PC-3 (cell line): ENCODE measurements at regions not wholly inside any gene's neighbourhood (a gene's known extent, or its start where the extent isn't known, plus 50 kb on each side); places are given as distances from the start of the nearest gene placed in this dataset.

Experiments
- ATAC-seq: fragments of 200-7000 bp; cut with Tn5 transposase; 2 replicates; pipeline ENCODE4 v1.9.1; 2020; ENCODE audit warnings: mild to moderate bottlenecking, moderate library complexity
- BruUV-seq: library from RNA; stranded (reverse); fragments of 400-500 nt; replicated peaks from 2 replicates; lab custom pipeline; 2021; lab: Mats Ljungman, UMichigan
- CTCF ChIA-PET: fragments of 300-600 bp; sonication (Branson Sonifier 250); formaldehyde crosslinking; loops from one replicate; lab custom pipeline; 2022; ENCODE audit warnings: antibody characterized with exemption; lab: Charles Lee
- POLR2A ChIA-PET: fragments of 300-600 bp; sonication (Branson Sonifier 250); formaldehyde crosslinking; loops from one replicate; lab custom pipeline; 2022; ENCODE audit warnings: antibody characterized with exemption; ENCODE audit not compliant: unreplicated experiment; lab: Charles Lee
- DNase-seq: peaks from one replicate; pipeline ENCODE4 v3.0.0-alpha.2; 2015
- H2AFZ ChIP-seq: fragments of 300-600 bp; sonication (generic); 2 replicates; pipeline ENCODE4 v1.6.0; 2016; ENCODE audit warnings: antibody characterized with exemption, low read length
- H3F3A ChIP-seq: fragments of 300-600 bp; sonication (generic); one replicate; pipeline ENCODE4 v1.6.0; 2017; ENCODE audit warnings: antibody characterized with exemption, low read length, control low read depth, mild to moderate bottlenecking; ENCODE audit not compliant: unreplicated experiment
- H3K27ac ChIP-seq: fragments of 300-600 bp; sonication (generic); 2 replicates; pipeline ENCODE4 v1.5.1; 2016; ENCODE audit warnings: mild to moderate bottlenecking, low read length
- H3K27me3 ChIP-seq: fragments of 300-600 bp; sonication (generic); 2 replicates; pipeline ENCODE4 v1.6.1; 2016; ENCODE audit warnings: low read length, mixed read lengths
- H3K36me3 ChIP-seq: fragments of 300-600 bp; sonication (generic); 2 replicates; pipeline ENCODE4 v1.6.1; 2016; ENCODE audit warnings: low read depth, mixed run types, low read length, mixed read lengths
- H3K4me1 ChIP-seq: fragments of 300-600 bp; sonication (generic); 2 replicates; pipeline ENCODE4 v1.5.1; 2016; ENCODE audit warnings: low read length; ENCODE audit not compliant: insufficient read depth
- H3K4me2 ChIP-seq: fragments of 300-600 bp; sonication (generic); 2 replicates; pipeline ENCODE4 v1.6.0; 2016; ENCODE audit warnings: low read length
- H3K4me3 ChIP-seq: fragments of 300-600 bp; sonication (generic); 2 replicates; pipeline ENCODE4 v1.5.1; 2016; ENCODE audit warnings: mild to moderate bottlenecking, low read length, mixed read lengths
- H3K79me2 ChIP-seq: fragments of 300-600 bp; sonication (generic); 2 replicates; pipeline ENCODE4 v1.6.1; 2017; ENCODE audit warnings: low read length, mixed read lengths
- H3K9ac ChIP-seq: fragments of 300-600 bp; sonication (generic); 2 replicates; pipeline ENCODE4 v1.6.0; 2016; ENCODE audit warnings: mild to moderate bottlenecking, low read length
- H3K9me2 ChIP-seq: fragments of 300-600 bp; sonication (generic); replicated peaks from 2 replicates; pipeline ENCODE4 v1.6.1; 2016; ENCODE audit warnings: mixed run types, low read length, mixed read lengths
- H3K9me3 ChIP-seq: fragments of 300-600 bp; sonication (generic); 2 replicates; pipeline ENCODE4 v1.6.1; 2016; ENCODE audit warnings: low read length, mixed read lengths
- H4K20me1 ChIP-seq: fragments of 300-600 bp; sonication (generic); 2 replicates; pipeline ENCODE4 v1.6.1; 2016; ENCODE audit warnings: low read length, mixed read lengths
- CTCF ChIP-seq: fragments of 300-600 bp; sonication (generic); conservative IDR thresholded peaks from 2 replicates; pipeline ENCODE4 v1.5.1; 2017; ENCODE audit warnings: antibody characterized with exemption, low read depth, mild to moderate bottlenecking, low read length
- EZH2 ChIP-seq: fragments of 300-600 bp; sonication (generic); IDR thresholded peaks from one replicate; pipeline ENCODE4 v1.6.1; 2017; ENCODE audit warnings: antibody characterized with exemption, mild to moderate bottlenecking, low read length; ENCODE audit not compliant: unreplicated experiment
- EZH2phosphoT487 ChIP-seq: fragments of 300-600 bp; sonication (generic); IDR thresholded peaks from 2 replicates; pipeline ENCODE4 v1.6.1; 2018; ENCODE audit warnings: mild to moderate bottlenecking, antibody characterized with exemption, low read length, borderline replicate concordance
- intact Hi-C: fragments of 100-400 bp; cut with micrococcal nuclease; formaldehyde crosslinking; loops from 2 replicates; pipeline ENCODE4 v1.9.0; 2023

- Histone ChIP-seq H4K20me1 (no peaks in the 10 kb centered on the region), H3K4me3 (no peak overlapping the region), H3K4me1 (no peaks in the 10 kb centered on the region), H3K79me2 (no peaks in the 10 kb centered on the region), H3K9ac (no peak overlapping the region), H3F3A (no peaks in the 10 kb centered on the region), H3K36me3 (no peaks in the 10 kb centered on the region), H3K4me2 (no peak overlapping the region), H3K9me2 (no peaks in the 10 kb centered on the region), H3K9me3 (peaks cover 6% of the 10 kb centered on the region; the same call in 1 of the 2 replicates), H3K27ac (no peak overlapping the region), H3K27me3 (no peaks in the 10 kb centered on the region), H2AFZ (no peak overlapping the region)
- no TSS peak for BruUV-seq
- intact Hi-C loops: no loop called here
- ChIA-PET POLR2A (no interaction called here), CTCF (no interaction called here)
- TF ChIP-seq EZH2 (no peak), EZH2phosphoT487 (no peak), CTCF (no peak)
- ATAC-seq (no peak), DNase-seq (no peak)
These were observed 334.0 kb downstream of the BUD13 start for GRCh38 chr11:116438651-116439360.

GRCh38 chr11:116434986-116435385 is 337.8 kb downstream of the BUD13 start:
- Histone ChIP-seq H3K9me2 (no peaks in the 10 kb centered on the region), H2AFZ (no peak overlapping the region), H3K9me3 (no peaks in the 10 kb centered on the region), H3K4me2 (no peak overlapping the region), H3F3A (no peaks in the 10 kb centered on the region), H4K20me1 (no peaks in the 10 kb centered on the region), H3K4me3 (no peak overlapping the region), H3K27me3 (no peaks in the 10 kb centered on the region), H3K79me2 (no peaks in the 10 kb centered on the region), H3K9ac (no peak overlapping the region), H3K4me1 (no peaks in the 10 kb centered on the region), H3K36me3 (no peaks in the 10 kb centered on the region), H3K27ac (no peak overlapping the region)
- BruUV-seq: no TSS peak
- intact Hi-C loops: no loop called here
- no peak for ATAC-seq
- TF ChIP-seq EZH2: no peak
- TF ChIP-seq EZH2phosphoT487: no peak
- TF ChIP-seq CTCF: no peak
- CTCF ChIA-PET: no interaction called here
- POLR2A ChIA-PET: no interaction called here
- DNase-seq: no peak

- ATAC-seq (no peak), DNase-seq (no peak)
- Histone ChIP-seq H3K9ac (no peak overlapping the region), H3K4me1 (no peaks in the 10 kb centered on the region), H2AFZ (no peak overlapping the region), H3K79me2 (no peaks in the 10 kb centered on the region), H3K36me3 (no peaks in the 10 kb centered on the region), H3K27ac (no peak overlapping the region), H3K4me3 (no peak overlapping the region), H4K20me1 (no peaks in the 10 kb centered on the region), H3K27me3 (peaks cover 11% of the 10 kb centered on the region; the same call in 1 of the 2 replicates), H3F3A (no peaks in the 10 kb centered on the region), H3K9me3 (no peaks in the 10 kb centered on the region), H3K9me2 (no peaks in the 10 kb centered on the region), H3K4me2 (no peak overlapping the region)
- no TSS peak for BruUV-seq
- TF ChIP-seq CTCF (no peak), EZH2phosphoT487 (no peak), EZH2 (no peak)
- intact Hi-C loops: no loop called here
- ChIA-PET POLR2A (no interaction called here), CTCF (no interaction called here)
These were observed 340.5 kb downstream of the BUD13 start for GRCh38 chr11:116432301-116432700.
